ENCODE measurements at regions not wholly inside any gene's neighbourhood (a gene's known extent, or its start where the extent isn't known, plus 50 kb on each side); places are given as distances from the start of the nearest gene placed in this dataset.
"Not testable (repeated sequence)": the region's sequence is repeated elsewhere in the genome, so short reads cannot be mapped to it uniquely, and the experiment has no call there.

DNA sequence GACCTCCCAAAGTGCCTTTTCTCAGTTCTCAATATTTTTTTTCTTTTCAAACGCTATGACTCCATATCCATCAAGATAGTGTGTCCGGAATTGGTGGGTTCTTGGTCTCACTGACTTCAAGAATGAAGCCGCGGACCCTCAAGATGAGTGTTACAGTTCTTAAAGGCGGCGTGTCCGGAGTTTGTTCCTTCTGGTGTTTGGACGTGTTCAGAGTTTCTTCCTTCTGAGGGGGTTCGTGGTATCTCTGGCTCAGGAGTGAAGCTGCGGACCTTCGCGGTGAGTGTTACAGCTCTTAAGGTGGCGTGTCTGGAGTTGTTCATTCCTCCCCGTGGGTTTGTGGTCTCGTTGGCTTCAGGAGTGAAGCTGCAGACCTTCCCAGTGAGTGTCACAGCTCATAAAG is 218.3 kb downstream of the BAMBI start:
- CTCF ChIA-PET; H3K27ac ChIP-seq (ENCODE audit: insufficient read depth in 1 of 2, low read depth in 1 of 2, low read length in 2 of 2, poor library complexity in 1 of 2, severe bottlenecking in 2 of 2); H3K4me3 ChIP-seq (ENCODE audit: control insufficient read depth in 1 of 7, extremely low read depth in 1 of 7, insufficient read depth in 4 of 7, low read depth in 2 of 7, low read length in 6 of 7); H3K36me3 ChIP-seq (ENCODE audit: control insufficient read depth in 4 of 4, insufficient read depth in 4 of 4, low read length in 3 of 4); H3K27me3 ChIP-seq (replicated peaks in 2 of 5; ENCODE audit: control insufficient read depth in 4 of 5, insufficient read depth in 5 of 5, low read length in 4 of 5); H3K9me3 ChIP-seq (ENCODE audit: control extremely low read depth in 1 of 5, control insufficient read depth in 4 of 5, insufficient read depth in 2 of 5, low read depth in 1 of 5, low read length in 4 of 5); POLR2A ChIA-PET; DNase-seq; H3K4me1 ChIP-seq (ENCODE audit: control extremely low read depth in 1 of 4, control insufficient read depth in 4 of 4, insufficient read depth in 4 of 4, low read length in 3 of 4): not testable (repeated sequence)
- 99% methylated on average over 10 of the region's 15 CpGs for WGBS (ENCODE audit: insufficient coverage)

DNA sequence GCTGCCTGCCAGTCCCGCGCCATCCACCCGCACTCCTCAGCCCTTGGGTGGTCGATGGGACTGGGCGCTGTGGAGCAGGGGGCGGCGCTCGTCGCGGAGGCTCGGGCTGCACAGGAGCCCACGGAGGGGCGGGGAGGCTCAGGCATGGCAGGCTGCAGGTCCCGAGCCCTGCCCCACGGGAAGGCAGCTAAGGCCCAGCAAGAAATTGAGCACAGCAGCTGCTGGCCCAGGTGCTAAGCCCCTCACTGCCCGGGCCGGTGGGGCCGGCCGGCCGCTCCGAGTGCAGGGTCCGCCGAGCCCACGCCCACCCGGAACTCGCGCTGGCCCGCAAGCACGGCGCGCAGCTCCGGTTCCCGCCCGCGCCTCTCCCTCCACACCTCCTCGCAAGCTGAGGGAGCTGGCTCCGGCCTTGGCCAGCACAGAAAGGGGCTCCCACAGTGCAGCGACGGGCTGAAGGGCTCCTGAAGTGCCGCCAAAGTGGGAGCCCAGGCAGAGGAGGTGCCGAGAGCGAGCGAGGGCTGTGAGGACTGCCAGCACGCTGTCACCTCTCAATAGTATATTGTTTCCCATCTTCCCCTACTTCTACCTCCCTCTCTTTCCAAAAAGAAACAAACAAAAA is 219.6 kb downstream of the BAMBI start:
- H3K9me3 ChIP-seq (ENCODE audit: control extremely low read depth in 1 of 5, control insufficient read depth in 4 of 5, insufficient read depth in 2 of 5, low read depth in 1 of 5, low read length in 4 of 5); POLR2A ChIA-PET; H3K4me3 ChIP-seq (ENCODE audit: control insufficient read depth in 1 of 7, extremely low read depth in 1 of 7, insufficient read depth in 4 of 7, low read depth in 2 of 7, low read length in 6 of 7); H3K4me1 ChIP-seq (ENCODE audit: control extremely low read depth in 1 of 4, control insufficient read depth in 4 of 4, insufficient read depth in 4 of 4, low read length in 3 of 4); H3K36me3 ChIP-seq (ENCODE audit: control insufficient read depth in 4 of 4, insufficient read depth in 4 of 4, low read length in 3 of 4); H3K27me3 ChIP-seq (replicated peaks in 2 of 5; ENCODE audit: control insufficient read depth in 4 of 5, insufficient read depth in 5 of 5, low read length in 4 of 5); DNase-seq; H3K27ac ChIP-seq (ENCODE audit: insufficient read depth in 1 of 2, low read depth in 1 of 2, low read length in 2 of 2, poor library complexity in 1 of 2, severe bottlenecking in 2 of 2): not testable (repeated sequence)
- CTCF ChIA-PET = interaction anchor here (0.6 kb wide), 1 partner anchor 487 kb away, joined by 3 read pairs; no protein-coding TSS in a partner anchor
- 97% methylated on average over 23 of the region's 44 CpGs for WGBS (ENCODE audit: insufficient coverage)

DNA sequence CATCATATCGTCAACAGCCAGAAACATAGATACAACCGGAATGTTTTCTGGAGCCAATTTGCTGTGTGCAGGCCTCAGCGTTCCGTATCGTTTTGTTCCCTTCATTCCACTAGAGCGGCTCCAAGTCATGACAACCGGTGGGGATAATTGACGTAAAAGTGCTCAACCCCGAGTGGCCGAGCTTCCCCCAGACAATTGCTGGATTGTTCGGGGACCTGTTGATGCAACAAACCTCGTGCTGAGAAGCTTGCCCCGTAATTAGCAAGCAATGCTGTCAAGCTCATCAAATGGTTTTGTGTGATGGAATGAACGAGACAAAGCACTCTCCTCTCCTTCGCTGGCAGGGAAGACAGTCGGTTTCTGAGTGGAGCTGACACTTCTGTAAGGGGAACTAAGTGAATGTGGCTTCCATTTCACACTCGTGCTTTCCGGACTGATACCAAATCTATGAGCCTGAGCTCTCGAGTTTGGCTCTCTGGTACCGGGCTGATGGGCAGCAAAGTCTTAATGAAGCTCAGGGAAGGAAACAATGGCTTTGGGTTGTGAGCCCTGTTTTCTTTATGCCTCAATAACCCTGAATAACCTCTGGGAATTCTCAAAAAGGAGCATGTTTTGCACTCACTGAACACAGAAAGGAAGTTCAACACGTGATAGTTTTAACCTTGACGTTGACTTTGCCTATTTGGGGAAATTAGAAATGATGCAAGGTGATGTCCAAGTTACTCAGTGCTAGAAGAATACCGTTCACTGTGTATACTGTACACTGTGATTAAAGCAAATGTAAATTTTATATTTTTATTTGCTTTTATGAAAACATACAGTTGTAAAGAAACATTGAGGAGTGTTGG is 220.5 kb downstream of the BAMBI start:
- no peak overlapping the region for H3K27ac ChIP-seq (ENCODE audit: insufficient read depth in 1 of 2, low read depth in 1 of 2, low read length in 2 of 2, poor library complexity in 1 of 2, severe bottlenecking in 2 of 2)
- no peak overlapping the region for H3K4me3 ChIP-seq (ENCODE audit: control insufficient read depth in 1 of 7, extremely low read depth in 1 of 7, insufficient read depth in 4 of 7, low read depth in 2 of 7, low read length in 6 of 7)
- H3K9me3 ChIP-seq (ENCODE audit: control extremely low read depth in 1 of 5, control insufficient read depth in 4 of 5, insufficient read depth in 2 of 5, low read depth in 1 of 5, low read length in 4 of 5) = no peaks in the 10 kb centered on the region
- no peaks in the 10 kb centered on the region for H3K27me3 ChIP-seq (replicated peaks in 2 of 5; ENCODE audit: control insufficient read depth in 4 of 5, insufficient read depth in 5 of 5, low read length in 4 of 5)
- POLR2A ChIA-PET = no interaction called here
- H3K4me1 ChIP-seq (ENCODE audit: control extremely low read depth in 1 of 4, control insufficient read depth in 4 of 4, insufficient read depth in 4 of 4, low read length in 3 of 4) = no peaks in the 10 kb centered on the region
- WGBS (ENCODE audit: insufficient coverage) = 90% methylated on average over 22 of the region's 23 CpGs
- H3K36me3 ChIP-seq (ENCODE audit: control insufficient read depth in 4 of 4, insufficient read depth in 4 of 4, low read length in 3 of 4) = no peaks in the 10 kb centered on the region
- CTCF ChIA-PET = no interaction called here
- no peak for DNase-seq

DNA sequence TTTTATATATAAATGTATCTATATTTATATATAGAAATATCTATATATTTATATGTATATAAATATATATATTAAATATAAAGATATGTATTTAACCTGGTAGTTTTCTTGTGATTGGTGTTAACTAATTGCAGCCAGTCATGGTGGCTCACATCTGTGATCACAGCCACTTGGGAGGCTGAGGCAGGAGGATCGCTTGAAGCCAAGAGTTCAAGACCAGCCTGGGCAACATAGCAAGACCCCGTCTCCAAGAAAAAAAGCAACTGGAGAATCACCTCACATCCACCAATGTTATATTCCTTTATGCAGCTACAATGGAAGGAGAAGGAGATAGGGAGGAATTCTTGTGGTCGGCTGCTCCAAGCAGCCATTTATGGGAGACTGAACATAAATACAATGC is 224.9 kb downstream of the BAMBI start:
- Histone ChIP-seq H3K9me3 (ENCODE audit: control extremely low read depth in 1 of 5, control insufficient read depth in 4 of 5, insufficient read depth in 2 of 5, low read depth in 1 of 5, low read length in 4 of 5) (no peaks in the 10 kb centered on the region), H3K36me3 (ENCODE audit: control insufficient read depth in 4 of 4, insufficient read depth in 4 of 4, low read length in 3 of 4) (no peaks in the 10 kb centered on the region), H3K4me3 (ENCODE audit: control insufficient read depth in 1 of 7, extremely low read depth in 1 of 7, insufficient read depth in 4 of 7, low read depth in 2 of 7, low read length in 6 of 7) (no peak overlapping the region), H3K27me3 (replicated peaks in 2 of 5; ENCODE audit: control insufficient read depth in 4 of 5, insufficient read depth in 5 of 5, low read length in 4 of 5) (no peaks in the 10 kb centered on the region), H3K27ac (ENCODE audit: insufficient read depth in 1 of 2, low read depth in 1 of 2, low read length in 2 of 2, poor library complexity in 1 of 2, severe bottlenecking in 2 of 2) (no peak overlapping the region), H3K4me1 (ENCODE audit: control extremely low read depth in 1 of 4, control insufficient read depth in 4 of 4, insufficient read depth in 4 of 4, low read length in 3 of 4) (no peaks in the 10 kb centered on the region)
- 100% methylated on average over 1 of the region's 3 CpGs for WGBS (ENCODE audit: insufficient coverage)
- CTCF ChIA-PET = no interaction called here
- no peak for DNase-seq
- POLR2A ChIA-PET = no interaction called here

DNA sequence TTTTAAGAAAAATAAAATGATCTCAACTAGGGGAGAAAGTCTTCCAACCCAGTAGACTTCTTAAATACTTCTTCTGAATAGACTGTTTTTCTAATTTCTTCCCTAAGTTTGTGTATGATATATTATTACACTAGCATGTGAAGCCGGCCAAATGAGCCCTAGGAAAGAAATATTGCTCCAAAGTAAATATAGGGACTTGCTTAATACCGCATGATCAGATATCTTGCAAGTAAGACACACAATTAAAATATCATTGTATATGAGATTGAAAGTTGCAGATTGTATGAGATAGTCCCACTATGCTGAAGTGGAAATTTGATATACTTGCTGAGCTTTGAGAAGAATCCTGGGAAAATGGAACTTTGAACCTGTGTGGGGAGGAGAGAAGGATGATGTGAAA is 225.7 kb downstream of the BAMBI start:
- Histone ChIP-seq H3K36me3 (ENCODE audit: control insufficient read depth in 4 of 4, insufficient read depth in 4 of 4, low read length in 3 of 4) (no peaks in the 10 kb centered on the region), H3K27me3 (replicated peaks in 2 of 5; ENCODE audit: control insufficient read depth in 4 of 5, insufficient read depth in 5 of 5, low read length in 4 of 5) (no peaks in the 10 kb centered on the region), H3K9me3 (ENCODE audit: control extremely low read depth in 1 of 5, control insufficient read depth in 4 of 5, insufficient read depth in 2 of 5, low read depth in 1 of 5, low read length in 4 of 5) (no peaks in the 10 kb centered on the region), H3K4me3 (ENCODE audit: control insufficient read depth in 1 of 7, extremely low read depth in 1 of 7, insufficient read depth in 4 of 7, low read depth in 2 of 7, low read length in 6 of 7) (no peak overlapping the region), H3K27ac (ENCODE audit: insufficient read depth in 1 of 2, low read depth in 1 of 2, low read length in 2 of 2, poor library complexity in 1 of 2, severe bottlenecking in 2 of 2) (no peak overlapping the region), H3K4me1 (ENCODE audit: control extremely low read depth in 1 of 4, control insufficient read depth in 4 of 4, insufficient read depth in 4 of 4, low read length in 3 of 4) (no peaks in the 10 kb centered on the region)
- no CpG with 5 or more reads among the region's 2 CpGs for WGBS (ENCODE audit: insufficient coverage)
- DNase-seq = no peak
- CTCF ChIA-PET = no interaction called here
- POLR2A ChIA-PET = no interaction called here

DNA sequence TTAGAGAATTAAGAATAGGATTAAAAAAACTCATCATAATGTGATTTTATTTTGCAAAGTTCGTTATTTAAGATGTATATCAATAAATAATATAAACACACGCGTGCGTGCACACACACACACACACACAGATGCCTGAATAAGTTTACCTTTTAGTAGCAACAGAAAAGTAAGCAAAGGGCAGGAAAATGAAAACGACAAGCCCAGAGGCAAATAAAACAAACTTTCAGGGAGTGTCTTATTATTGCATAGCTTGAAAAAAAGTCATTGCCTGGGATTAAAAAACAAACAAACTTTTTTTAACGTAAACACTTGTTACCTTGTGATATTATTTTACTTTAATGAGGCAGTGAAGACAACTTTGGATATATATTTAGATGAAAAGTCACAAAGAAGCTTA is 226.4 kb downstream of the BAMBI start:
- no peak for DNase-seq
- Histone ChIP-seq H3K36me3 (ENCODE audit: control insufficient read depth in 4 of 4, insufficient read depth in 4 of 4, low read length in 3 of 4) (no peaks in the 10 kb centered on the region), H3K27me3 (replicated peaks in 2 of 5; ENCODE audit: control insufficient read depth in 4 of 5, insufficient read depth in 5 of 5, low read length in 4 of 5) (no peaks in the 10 kb centered on the region), H3K4me1 (ENCODE audit: control extremely low read depth in 1 of 4, control insufficient read depth in 4 of 4, insufficient read depth in 4 of 4, low read length in 3 of 4) (no peaks in the 10 kb centered on the region), H3K4me3 (ENCODE audit: control insufficient read depth in 1 of 7, extremely low read depth in 1 of 7, insufficient read depth in 4 of 7, low read depth in 2 of 7, low read length in 6 of 7) (no peak overlapping the region), H3K9me3 (ENCODE audit: control extremely low read depth in 1 of 5, control insufficient read depth in 4 of 5, insufficient read depth in 2 of 5, low read depth in 1 of 5, low read length in 4 of 5) (no peaks in the 10 kb centered on the region), H3K27ac (ENCODE audit: insufficient read depth in 1 of 2, low read depth in 1 of 2, low read length in 2 of 2, poor library complexity in 1 of 2, severe bottlenecking in 2 of 2) (no peak overlapping the region)
- ChIA-PET CTCF (no interaction called here), POLR2A (no interaction called here)
- 80% methylated on average over 1 of the region's 6 CpGs for WGBS (ENCODE audit: insufficient coverage)

DNA sequence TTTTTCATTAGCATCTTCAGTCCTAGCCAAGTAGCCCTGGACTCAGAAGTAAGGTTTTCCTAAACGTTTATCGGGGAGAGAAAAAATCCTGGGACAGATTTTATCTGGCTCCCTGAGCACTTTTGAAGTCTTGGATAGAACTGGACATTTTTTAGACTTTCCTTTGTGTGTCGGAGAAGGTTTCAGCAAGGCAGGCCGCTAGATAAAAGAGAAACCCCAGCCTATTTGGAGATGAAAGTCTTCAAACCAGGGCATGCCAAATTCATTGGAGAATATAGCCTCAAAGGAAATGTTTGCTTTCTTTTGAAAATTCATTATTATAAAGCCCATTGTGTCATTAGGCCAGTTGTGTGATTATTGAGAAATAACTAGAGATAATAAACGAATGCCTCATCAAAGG is 228.1 kb downstream of the BAMBI start:
- no peak for DNase-seq
- H3K4me3 ChIP-seq (ENCODE audit: control insufficient read depth in 1 of 7, extremely low read depth in 1 of 7, insufficient read depth in 4 of 7, low read depth in 2 of 7, low read length in 6 of 7) = no peak overlapping the region

More for the DNA sequence above, 228.1 kb downstream of the BAMBI start:
- Histone ChIP-seq H3K27ac (ENCODE audit: insufficient read depth in 1 of 2, low read depth in 1 of 2, low read length in 2 of 2, poor library complexity in 1 of 2, severe bottlenecking in 2 of 2) (no peak overlapping the region), H3K27me3 (replicated peaks in 2 of 5; ENCODE audit: control insufficient read depth in 4 of 5, insufficient read depth in 5 of 5, low read length in 4 of 5) (peaks cover 0 to 2% (median 0%) of the 10 kb centered on the region in 5 experiments), H3K9me3 (ENCODE audit: control extremely low read depth in 1 of 5, control insufficient read depth in 4 of 5, insufficient read depth in 2 of 5, low read depth in 1 of 5, low read length in 4 of 5) (no peaks in the 10 kb centered on the region), H3K4me1 (ENCODE audit: control extremely low read depth in 1 of 4, control insufficient read depth in 4 of 4, insufficient read depth in 4 of 4, low read length in 3 of 4) (no peaks in the 10 kb centered on the region), H3K36me3 (ENCODE audit: control insufficient read depth in 4 of 4, insufficient read depth in 4 of 4, low read length in 3 of 4) (no peaks in the 10 kb centered on the region)
- 100% methylated on average over 4 of the region's 5 CpGs for WGBS (ENCODE audit: insufficient coverage)
- POLR2A ChIA-PET = no interaction called here
- CTCF ChIA-PET = no interaction called here
